K562 (cell line): ENCODE measurements at regions not wholly inside any gene's neighbourhood (a gene's known extent, or its start where the extent isn't known, plus 50 kb on each side); places are given as distances from the start of the nearest gene placed in this dataset.

Experiments used
- ATAC-seq: fragments of 200-7000 bp; cut with Tn5 transposase; 3 replicates; pipeline ENCODE4 v1.9.1; 2020; ENCODE audit warnings: moderate library complexity
- BruUV-seq: library from RNA; stranded (reverse); fragments of 400-500 nt; replicated peaks from 2 replicates; lab custom pipeline; 2021; lab: Mats Ljungman, UMichigan
- CTCF ChIA-PET: fragments of 300-600 bp; formaldehyde crosslinking; extraction: SDS; loops from one replicate; lab custom pipeline; 2021; ENCODE audit warnings: low intra/inter-chr PET ratio; lab: Yijun Ruan, JAX
- POLR2A ChIA-PET: fragments of 300-600, 350-650 bp; sonication (Branson Sonifier 250); formaldehyde crosslinking; extraction: SDS; loops from one replicate; lab custom pipeline; 2021; ENCODE audit warnings: antibody characterized with exemption, inconsistent platforms; lab: Yijun Ruan, JAX
- DNase-seq, 4 experiments: peaks; one replicate each; pipeline versions ENCODE4 v3.0.0 to v3.0.0-alpha.2; 2011 to 2018; ENCODE audit warnings: low spot score in 3 of 4, mixed read lengths in 3 of 4; ENCODE audit errors: extremely low read depth in 1 of 4
- FAIRE-seq: peaks from 2 replicates; lab custom pipeline; 2011; peaks lifted over from hg19 to GRCh38; lab: Jason Lieb, UNC
- H2AFZ ChIP-seq: 2 replicates; pipeline ENCODE4 v1.6.0; 2011; ENCODE audit warnings: low read depth, low read length, control low read depth, inconsistent platforms
- H3K27ac ChIP-seq: fragments of 200-600 bp; 3 replicates; pipeline ENCODE4 v1.8.0; 2011; ENCODE audit warnings: low read depth, mild to moderate bottlenecking, control low read depth, inconsistent platforms, low read length, moderate library complexity, mixed read lengths; ENCODE audit errors: extremely low read depth
- H3K27me3 ChIP-seq, 2 experiments: fragments of 300-600 bp in 1 of 2; 2 replicates in 1 of 2; 3 replicates in 1 of 2; pipeline versions ENCODE4 v1.6.0 to v1.8.0; 2011; ENCODE audit warnings: inconsistent platforms in 2 of 2, low read length in 2 of 2, mild to moderate bottlenecking in 1 of 2, mixed read lengths in 1 of 2, moderate library complexity in 1 of 2; ENCODE audit not compliant: control insufficient read depth in 2 of 2, insufficient read depth in 2 of 2
- H3K36me3 ChIP-seq: fragments of 300-600 bp; 3 replicates; pipeline ENCODE4 v1.8.0; 2011; ENCODE audit warnings: mild to moderate bottlenecking, low read length, inconsistent platforms; ENCODE audit not compliant: control insufficient read depth, insufficient read depth
- H3K4me1 ChIP-seq, 2 experiments: fragments of 200-600 bp in 1 of 2; replicated peaks in 1 of 2; 2 replicates in 1 of 2; 3 replicates in 1 of 2; pipeline versions ENCODE4 v1.5.1 to v1.8.0; 2011; ENCODE audit warnings: inconsistent platforms in 2 of 2, low read length in 2 of 2, mild to moderate bottlenecking in 1 of 2, mixed read lengths in 1 of 2, moderate library complexity in 1 of 2; ENCODE audit not compliant: control insufficient read depth in 2 of 2, insufficient read depth in 2 of 2
- H3K4me2 ChIP-seq: 2 replicates; pipeline ENCODE4 v1.6.1; 2011; ENCODE audit warnings: low read length, control low read depth, inconsistent platforms, mixed read lengths; ENCODE audit not compliant: insufficient read depth
- H3K4me3 ChIP-seq: fragments of 200-600 bp; sonication (generic), shearing (Covaris generic); 2 replicates; pipeline ENCODE4 v1.5.1; 2016; ENCODE audit warnings: control low read depth, inconsistent platforms
- H3K79me2 ChIP-seq: fragments of 200-600 bp; 3 replicates; pipeline ENCODE4 v1.8.0; 2011; ENCODE audit warnings: low read length, inconsistent platforms; ENCODE audit not compliant: control insufficient read depth, insufficient read depth
- H3K9ac ChIP-seq, 2 experiments: 2 replicates each; pipeline versions ENCODE4 v1.6.0 to v1.6.1; 2011; ENCODE audit warnings: low read depth in 2 of 2, low read length in 2 of 2, control low read depth in 1 of 2, inconsistent platforms in 1 of 2, mild to moderate bottlenecking in 1 of 2, mixed read lengths in 1 of 2; ENCODE audit not compliant: insufficient read depth in 1 of 2
- H3K9me1 ChIP-seq: one replicate; pipeline ENCODE4 v1.6.0; 2011; ENCODE audit warnings: inconsistent platforms, mild to moderate bottlenecking, low read length, moderate library complexity; ENCODE audit not compliant: control insufficient read depth, insufficient read depth
- H3K9me3 ChIP-seq: replicated peaks from 2 replicates; pipeline ENCODE4 v1.5.1; 2011; ENCODE audit warnings: low read depth, low read length, inconsistent platforms; ENCODE audit not compliant: control insufficient read depth, insufficient read depth
- H4K20me1 ChIP-seq: replicated peaks from 2 replicates; pipeline ENCODE4 v1.6.1; 2011; ENCODE audit warnings: low read length, inconsistent platforms, mixed read lengths; ENCODE audit not compliant: control insufficient read depth, insufficient read depth
- ATF2 ChIP-seq: sonication (generic); formaldehyde crosslinking; IDR thresholded peaks from 2 replicates; pipeline ENCODE4 v1.8.1; 2022; ENCODE audit warnings: missing genetic modification reagents
- BCL6 ChIP-seq: fragments of 250-450 bp; sonication (Bioruptor Pico); IDR thresholded peaks from 2 replicates; pipeline ENCODE4 v1.4.0; 2020
- EWSR1 ChIP-seq: fragments of 450-650 bp; IDR thresholded peaks from 2 replicates; pipeline ENCODE4 v1.6.1; 2018; ENCODE audit warnings: borderline replicate concordance, mild to moderate bottlenecking, low read depth, moderate library complexity; ENCODE audit not compliant: partially characterized antibody
- HNRNPUL1 ChIP-seq: fragments of 200-400 bp; formaldehyde crosslinking; IDR thresholded peaks from 2 replicates; pipeline ENCODE4 v1.6.1; 2017; ENCODE audit warnings: low read length
- MAFK ChIP-seq: IDR thresholded peaks from 2 replicates; pipeline ENCODE4 v1.6.1; 2011; ENCODE audit warnings: low read length, improper control_type of control experiment
- MYNN ChIP-seq, 2 experiments: sonication (generic); formaldehyde crosslinking in 1 of 2; IDR thresholded peaks; 2 replicates each; pipeline versions ENCODE4 v1.5.0 to v1.6.1; 2016 to 2020; ENCODE audit warnings: antibody characterized with exemption in 1 of 2, missing genetic modification reagents in 1 of 2
- NR2C2 ChIP-seq, 2 experiments: fragments of 200-800 bp in 1 of 2; sonication (Bioruptor generic) in 1 of 2; sonication (generic) in 1 of 2; formaldehyde crosslinking in 1 of 2; IDR thresholded peaks; 2 replicates each; pipeline versions ENCODE4 v1.6.1 to v1.8.0; 2016 to 2022; ENCODE audit warnings: mild to moderate bottlenecking in 1 of 2, missing compliant biosample characterization in 1 of 2, missing genetic modification characterization in 1 of 2, missing genetic modification reagents in 1 of 2
- NR2F6 ChIP-seq: fragments of 450-650 bp; formaldehyde crosslinking; IDR thresholded peaks from 2 replicates; pipeline ENCODE4 v1.4.0; 2020; ENCODE audit warnings: mild to moderate bottlenecking
- POLR2B ChIP-seq: fragments of 450-650 bp; IDR thresholded peaks from 2 replicates; pipeline ENCODE4 v1.6.1; 2018; ENCODE audit warnings: low read depth; ENCODE audit not compliant: partially characterized antibody
- PYGO2 ChIP-seq: fragments of 450-650 bp; IDR thresholded peaks from 2 replicates; pipeline ENCODE4 v1.6.1; 2016; ENCODE audit warnings: mild to moderate bottlenecking, missing genetic modification characterization, moderate library complexity, missing compliant biosample characterization
- TFAP4 ChIP-seq: sonication (generic); formaldehyde crosslinking; IDR thresholded peaks from 2 replicates; pipeline ENCODE4 v1.8.0; 2022; ENCODE audit warnings: missing genetic modification reagents, mild to moderate bottlenecking, moderate library complexity, borderline replicate concordance
- ZBTB17 ChIP-seq: fragments of 450-650 bp; formaldehyde crosslinking; IDR thresholded peaks from 2 replicates; pipeline ENCODE4 v1.4.0; 2020; ENCODE audit warnings: mild to moderate bottlenecking
- ZNF347 ChIP-seq: fragments of 450-650 bp; formaldehyde crosslinking; IDR thresholded peaks from 2 replicates; pipeline ENCODE4 v1.4.0; 2020; ENCODE audit warnings: low read depth, mild to moderate bottlenecking, moderate library complexity
- ZNF41 ChIP-seq: fragments of 250-450 bp; sonication (Bioruptor Pico); conservative IDR thresholded peaks from 2 replicates; pipeline ENCODE4 v1.4.0; 2020; ENCODE audit warnings: mild to moderate bottlenecking
- ZNF668 ChIP-seq: fragments of 250-450 bp; sonication (Bioruptor Pico); IDR thresholded peaks from 2 replicates; pipeline ENCODE4 v1.8.0; 2022; ENCODE audit warnings: mild to moderate bottlenecking, inconsistent platforms
- ZZZ3 ChIP-seq: fragments of 450-650 bp; IDR thresholded peaks from 2 replicates; pipeline ENCODE4 v1.6.1; 2016; ENCODE audit warnings: antibody characterized with exemption, mild to moderate bottlenecking, moderate library complexity
- WGBS: fragments of 100-300 bp; shearing (Covaris generic); methylation state at CpG from one replicate; pipeline ENCODE4 v1.1.6; 2016; ENCODE audit warnings: low coverage, mixed read lengths; ENCODE audit not compliant: insufficient coverage; ENCODE audit errors: missing lambda C conversion rate; 5-methylcytosine and 5-hydroxymethylcytosine counted together
- in situ Hi-C: fragments of 300-500 bp; cut with MboI; formaldehyde crosslinking; loops from 4 replicates; pipeline ENCODE4 v1.15.0; 2018; ENCODE audit warnings: inconsistent platforms, mixed read lengths
- intact Hi-C: fragments of 100-400 bp; cut with micrococcal nuclease; formaldehyde crosslinking; loops from 2 replicates; pipeline ENCODE4 v1.14.2; 2022
- TF ChIP-seq, protein P1 (sequence below): fragments of 450-650 bp; formaldehyde crosslinking; IDR thresholded peaks from 2 replicates; pipeline ENCODE4 v1.4.0; 2020; ENCODE audit warnings: mild to moderate bottlenecking, moderate library complexity
- TF ChIP-seq, protein P2 (sequence below): sonication (generic); formaldehyde crosslinking; IDR thresholded peaks from 2 replicates; pipeline ENCODE4 v1.8.1; 2023; ENCODE audit warnings: mild to moderate bottlenecking, missing genetic modification reagents

DNA sequence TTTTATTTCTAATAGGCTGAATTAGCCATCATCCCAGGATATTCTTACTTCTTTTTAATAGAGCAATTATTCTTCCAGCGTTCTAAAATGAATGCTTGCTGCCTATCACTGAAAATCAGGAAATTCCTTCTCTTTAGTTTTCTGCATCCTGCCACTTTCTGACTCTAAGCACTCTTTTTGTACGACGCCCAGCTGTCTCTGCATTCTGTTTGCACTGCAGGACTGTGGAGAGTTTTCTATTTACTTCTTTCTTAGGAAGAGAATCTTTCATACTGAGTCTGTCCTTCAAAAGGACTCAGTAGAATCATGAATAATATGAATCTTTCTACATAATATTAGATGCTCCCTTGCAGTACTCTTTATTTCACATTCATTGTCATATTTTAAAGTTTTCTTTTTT is 360.4 kb upstream of the DSEL start:
- no peaks in the 10 kb centered on the region for H3K36me3 ChIP-seq
- CTCF ChIA-PET, result no interaction called here
- H3K9me1 ChIP-seq, result no peaks in the 10 kb centered on the region
- no peak overlapping the region for H3K4me2 ChIP-seq
- no peak overlapping the region for H3K9ac ChIP-seq
- intact Hi-C loops, result no loop called here
- no peaks in the 10 kb centered on the region for H3K9me3 ChIP-seq
- no peak for DNase-seq
- no peak for ATAC-seq
- no peaks in the 10 kb centered on the region for H3K79me2 ChIP-seq
- TF ChIP-seq NR2C2 (CRISPR knock-in tag; IDR thresholded peaks at IDR 0.05) (no peak), NR2C2 (tag; IDR thresholded peaks at IDR 0.05) (no peak), EWSR1 (no peak), ATF2 (no peak), POLR2B (no peak), NR2F6 (CRISPR knock-in tag) (no peak), ZNF668 (no peak), ZNF347 (CRISPR knock-in tag) (no peak), HNRNPUL1 (no peak), BCL6 (CRISPR knock-in tag) (no peak), MAFK (no peak), TFAP4 (CRISPR knock-in tag) (no peak), ZBTB17 (CRISPR knock-in tag) (no peak), ZZZ3 (no peak), PYGO2 (no peak), MYNN (IDR thresholded peaks at IDR 0.05) (no peak), MYNN (CRISPR knock-in tag; IDR thresholded peaks at IDR 0.05) (no peak), ZNF41 (CRISPR knock-in tag) (no peak)
- TF ChIP-seq, protein P1, sequence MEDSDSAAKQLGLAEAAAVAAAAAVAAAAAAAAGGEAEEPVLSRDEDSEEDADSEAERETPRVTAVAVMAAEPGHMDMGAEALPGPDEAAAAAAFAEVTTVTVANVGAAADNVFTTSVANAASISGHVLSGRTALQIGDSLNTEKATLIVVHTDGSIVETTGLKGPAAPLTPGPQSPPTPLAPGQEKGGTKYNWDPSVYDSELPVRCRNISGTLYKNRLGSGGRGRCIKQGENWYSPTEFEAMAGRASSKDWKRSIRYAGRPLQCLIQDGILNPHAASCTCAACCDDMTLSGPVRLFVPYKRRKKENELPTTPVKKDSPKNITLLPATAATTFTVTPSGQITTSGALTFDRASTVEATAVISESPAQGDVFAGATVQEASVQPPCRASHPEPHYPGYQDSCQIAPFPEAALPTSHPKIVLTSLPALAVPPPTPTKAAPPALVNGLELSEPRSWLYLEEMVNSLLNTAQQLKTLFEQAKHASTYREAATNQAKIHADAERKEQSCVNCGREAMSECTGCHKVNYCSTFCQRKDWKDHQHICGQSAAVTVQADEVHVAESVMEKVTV (CRISPR knock-in tag), result no peak
- TF ChIP-seq, protein P2, sequence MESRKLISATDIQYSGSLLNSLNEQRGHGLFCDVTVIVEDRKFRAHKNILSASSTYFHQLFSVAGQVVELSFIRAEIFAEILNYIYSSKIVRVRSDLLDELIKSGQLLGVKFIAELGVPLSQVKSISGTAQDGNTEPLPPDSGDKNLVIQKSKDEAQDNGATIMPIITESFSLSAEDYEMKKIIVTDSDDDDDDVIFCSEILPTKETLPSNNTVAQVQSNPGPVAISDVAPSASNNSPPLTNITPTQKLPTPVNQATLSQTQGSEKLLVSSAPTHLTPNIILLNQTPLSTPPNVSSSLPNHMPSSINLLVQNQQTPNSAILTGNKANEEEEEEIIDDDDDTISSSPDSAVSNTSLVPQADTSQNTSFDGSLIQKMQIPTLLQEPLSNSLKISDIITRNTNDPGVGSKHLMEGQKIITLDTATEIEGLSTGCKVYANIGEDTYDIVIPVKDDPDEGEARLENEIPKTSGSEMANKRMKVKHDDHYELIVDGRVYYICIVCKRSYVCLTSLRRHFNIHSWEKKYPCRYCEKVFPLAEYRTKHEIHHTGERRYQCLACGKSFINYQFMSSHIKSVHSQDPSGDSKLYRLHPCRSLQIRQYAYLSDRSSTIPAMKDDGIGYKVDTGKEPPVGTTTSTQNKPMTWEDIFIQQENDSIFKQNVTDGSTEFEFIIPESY, result no peak
- no peak overlapping the region for H3K27ac ChIP-seq
- FAIRE-seq, result no peak
- in situ Hi-C loops, result no loop called here
- no peak overlapping the region for H2AFZ ChIP-seq
- 0% methylated on average over 3 of the region's 3 CpGs for WGBS
- POLR2A ChIA-PET, result no interaction called here
- no peaks in the 10 kb centered on the region for H4K20me1 ChIP-seq
- H3K4me1 ChIP-seq, result no peaks in the 10 kb centered on the region
- H3K27me3 ChIP-seq, result no peaks in the 10 kb centered on the region
- no peak overlapping the region for H3K4me3 ChIP-seq
- BruUV-seq, result no TSS peak
